ENCODE measurements at regions not wholly inside any gene's neighbourhood (a gene's known extent, or its start where the extent isn't known, plus 50 kb on each side); places are given as distances from the start of the nearest gene placed in this dataset.
"Not testable (repeated sequence)": the region's sequence is repeated elsewhere in the genome, so short reads cannot be mapped to it uniquely, and the experiment has no call there.

GRCh38 chr17:62139141-62139540, 74.1 kb upstream of the MED13 start:
- no peak for DNase-seq (ENCODE audit: low spot score)
- TF ChIP-seq SOX15 (CRISPR knock-in tag; IDR thresholded peaks at IDR 0.05) (no peak), TEAD1 (CRISPR knock-in tag; IDR thresholded peaks at IDR 0.05) (no peak), EMX1 (CRISPR knock-in tag; IDR thresholded peaks at IDR 0.05) (no peak), MAX (CRISPR knock-in tag; IDR thresholded peaks at IDR 0.05) (no peak), FOXJ3 (CRISPR knock-in tag; IDR thresholded peaks at IDR 0.05; ENCODE audit: borderline replicate concordance) (no peak), HMGXB4 (CRISPR knock-in tag; IDR thresholded peaks at IDR 0.05) (no peak), GRHL2 (CRISPR knock-in tag; IDR thresholded peaks at IDR 0.05; ENCODE audit: insufficient replicate concordance, severe bottlenecking) (no peak), IRF2 (CRISPR knock-in tag; IDR thresholded peaks at IDR 0.05; ENCODE audit: borderline replicate concordance, low read depth) (no peak), OVOL2 (CRISPR knock-in tag; IDR thresholded peaks at IDR 0.05; ENCODE audit: borderline replicate concordance) (no peak), NR2C2 (CRISPR knock-in tag; IDR thresholded peaks at IDR 0.05) (no peak), RELA (CRISPR knock-in tag; IDR thresholded peaks at IDR 0.05; ENCODE audit: borderline replicate concordance) (no peak), AFF4 (CRISPR knock-in tag; IDR thresholded peaks at IDR 0.05; ENCODE audit: borderline replicate concordance) (no peak), ZNF121 (CRISPR knock-in tag; IDR thresholded peaks at IDR 0.05) (no peak), ZNF532 (CRISPR knock-in tag; IDR thresholded peaks at IDR 0.05; ENCODE audit: borderline replicate concordance) (no peak)
- no peak for ATAC-seq
- H3K36me3 Mint-ChIP-seq = peaks cover 3% of the 10 kb centered on the region; the same call in 1 of the 2 replicates
- CTCF ChIA-PET = interaction anchor here (1.4 kb wide), 1 partner anchor 30 kb away, joined by 3 read pairs; no protein-coding TSS in a partner anchor
- peaks cover 12% of the 10 kb centered on the region for H3K27me3 Mint-ChIP-seq (ENCODE audit: low read depth)
- POLR2A ChIA-PET = no interaction called here
- H3K9me3 Mint-ChIP-seq = peaks cover 11% of the 10 kb centered on the region
- no peak overlapping the region for H3K27ac Mint-ChIP-seq
- H3K4me3 Mint-ChIP-seq = no peak overlapping the region
- peaks cover 14% of the 10 kb centered on the region for H3K4me1 Mint-ChIP-seq

GRCh38 chr17:62138676-62139121, 73.6 kb upstream of the MED13 start:
- POLR2A ChIA-PET; H3K27ac Mint-ChIP-seq; H3K9me3 Mint-ChIP-seq; DNase-seq (ENCODE audit: low spot score); H3K36me3 Mint-ChIP-seq; ATAC-seq; H3K4me3 Mint-ChIP-seq: not testable (repeated sequence)
- CTCF ChIA-PET = interaction anchor here (1.4 kb wide), 1 partner anchor 29 kb away, joined by 3 read pairs; no protein-coding TSS in a partner anchor
- Mint-ChIP-seq H3K4me1 (peaks cover 11% of the 10 kb centered on the region), H3K27me3 (ENCODE audit: low read depth) (peaks cover 12% of the 10 kb centered on the region)

GRCh38 chr17:62137734-62138624, 72.9 kb upstream of the MED13 start:
- POLR2A ChIA-PET, H3K4me1 Mint-ChIP-seq, H3K4me3 Mint-ChIP-seq, H3K36me3 Mint-ChIP-seq, H3K9me3 Mint-ChIP-seq, ATAC-seq, H3K27ac Mint-ChIP-seq: not testable (repeated sequence)
- peak; percentile 34 for DNase-seq (ENCODE audit: low spot score)
- peaks cover 12% of the 10 kb centered on the region for H3K27me3 Mint-ChIP-seq (ENCODE audit: low read depth)
- CTCF ChIA-PET = interaction anchor here (1.4 kb wide), 1 partner anchor 29 kb away, joined by 3 read pairs; no protein-coding TSS in a partner anchor

- ATAC-seq; H3K4me3 Mint-ChIP-seq; H3K9me3 Mint-ChIP-seq; DNase-seq (ENCODE audit: low spot score); H3K36me3 Mint-ChIP-seq; H3K27ac Mint-ChIP-seq; H3K4me1 Mint-ChIP-seq; POLR2A ChIA-PET: not testable (repeated sequence)
- peaks cover 12% of the 10 kb centered on the region for H3K27me3 Mint-ChIP-seq (ENCODE audit: low read depth)
- CTCF ChIA-PET = interaction anchor here (1.2 kb wide), 1 partner anchor 28 kb away, joined by 3 read pairs; no protein-coding TSS in a partner anchor
Measured at GRCh38 chr17:62137013-62137733, 72.1 kb upstream of the MED13 start.

All from WTC11 (cell line).